ENCODE measurements at regions not wholly inside any gene's neighbourhood (a gene's known extent, or its start where the extent isn't known, plus 50 kb on each side); places are given as distances from the start of the nearest gene placed in this dataset.

- TF ChIP-seq, protein P1, sequence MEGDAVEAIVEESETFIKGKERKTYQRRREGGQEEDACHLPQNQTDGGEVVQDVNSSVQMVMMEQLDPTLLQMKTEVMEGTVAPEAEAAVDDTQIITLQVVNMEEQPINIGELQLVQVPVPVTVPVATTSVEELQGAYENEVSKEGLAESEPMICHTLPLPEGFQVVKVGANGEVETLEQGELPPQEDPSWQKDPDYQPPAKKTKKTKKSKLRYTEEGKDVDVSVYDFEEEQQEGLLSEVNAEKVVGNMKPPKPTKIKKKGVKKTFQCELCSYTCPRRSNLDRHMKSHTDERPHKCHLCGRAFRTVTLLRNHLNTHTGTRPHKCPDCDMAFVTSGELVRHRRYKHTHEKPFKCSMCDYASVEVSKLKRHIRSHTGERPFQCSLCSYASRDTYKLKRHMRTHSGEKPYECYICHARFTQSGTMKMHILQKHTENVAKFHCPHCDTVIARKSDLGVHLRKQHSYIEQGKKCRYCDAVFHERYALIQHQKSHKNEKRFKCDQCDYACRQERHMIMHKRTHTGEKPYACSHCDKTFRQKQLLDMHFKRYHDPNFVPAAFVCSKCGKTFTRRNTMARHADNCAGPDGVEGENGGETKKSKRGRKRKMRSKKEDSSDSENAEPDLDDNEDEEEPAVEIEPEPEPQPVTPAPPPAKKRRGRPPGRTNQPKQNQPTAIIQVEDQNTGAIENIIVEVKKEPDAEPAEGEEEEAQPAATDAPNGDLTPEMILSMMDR (IDR thresholded peaks at IDR 0.05) = no peak
- no peak for TF ChIP-seq POLR2A (IDR thresholded peaks at IDR 0.05)
Measured at GRCh38 chr6:144346719-144347447, 61.7 kb downstream of the UTRN start.

All from Peyer's patch (tissue), 4 donors.